CD4-positive, CD25-positive, alpha-beta regulatory T cell (primary cell): ENCODE measurements at regions not wholly inside any gene's neighbourhood (a gene's known extent, or its start where the extent isn't known, plus 50 kb on each side); places are given as distances from the start of the nearest gene placed in this dataset.

Source experiments
- ATAC-seq, 2 donors: fragments of 150-1000 bp; cut with Tn5 transposase; one replicate each; pipeline ENCODE4 v1.10.0; 2021; ENCODE audit warnings: low read depth in 2 of 2, moderate number of reproducible peaks in 2 of 2, moderate library complexity in 1 of 2
- DNase-seq, 3 donors: peaks; one replicate each; pipeline versions ENCODE4 v3.0.0 to v3.0.0-alpha.2; 2012 to 2022; ENCODE audit warnings: mixed read lengths in 1 of 3
- H3K27ac ChIP-seq: one replicate; pipeline ENCODE4 v1.7.0; 2013; ENCODE audit warnings: mild to moderate bottlenecking, low read length; ENCODE audit not compliant: insufficient read depth, poor library complexity, severe bottlenecking
- H3K27me3 ChIP-seq: one replicate; pipeline ENCODE4 v1.7.0; 2013; ENCODE audit warnings: low read length; ENCODE audit not compliant: control insufficient read depth, insufficient read depth
- H3K36me3 ChIP-seq: one replicate; pipeline ENCODE4 v1.7.0; 2013; ENCODE audit warnings: mild to moderate bottlenecking, low read length, moderate library complexity; ENCODE audit not compliant: control insufficient read depth, insufficient read depth
- H3K4me1 ChIP-seq: 2 replicates; pipeline ENCODE4 v1.7.0; 2013; ENCODE audit warnings: mild to moderate bottlenecking, low read length; ENCODE audit not compliant: insufficient read depth, control insufficient read depth, poor library complexity, severe bottlenecking
- H3K4me3 ChIP-seq: one replicate; pipeline ENCODE4 v1.7.0; 2013; ENCODE audit warnings: low read depth, mild to moderate bottlenecking, low read length, moderate library complexity
- H3K9me3 ChIP-seq, 2 experiments: 1 replicate in 1 of 2; 2 replicates in 1 of 2; pipeline ENCODE4 v1.7.0; 2013; ENCODE audit warnings: low read length in 2 of 2, mild to moderate bottlenecking in 1 of 2, moderate library complexity in 1 of 2; ENCODE audit not compliant: control insufficient read depth in 2 of 2
- H3K27ac Mint-ChIP-seq, 3 donors: one replicate each; pipeline ENCODE4 v1.8.0; 2020 to 2022; ENCODE audit warnings: mild to moderate bottlenecking in 3 of 3, mixed read lengths in 3 of 3, moderate library complexity in 2 of 3
- H3K27me3 Mint-ChIP-seq: one replicate; pipeline ENCODE4 v1.8.0; 2022; ENCODE audit warnings: mild to moderate bottlenecking, mixed read lengths
- H3K36me3 Mint-ChIP-seq: one replicate; pipeline ENCODE4 v1.8.0; 2020; ENCODE audit warnings: mixed read lengths
- H3K4me1 Mint-ChIP-seq, 4 donors: one replicate each; pipeline ENCODE4 v1.8.0; 2020 to 2022; ENCODE audit warnings: mixed read lengths in 4 of 4, mild to moderate bottlenecking in 1 of 4
- H3K4me3 Mint-ChIP-seq, 4 donors: one replicate each; pipeline ENCODE4 v1.8.0; 2020 to 2022; ENCODE audit warnings: mild to moderate bottlenecking in 4 of 4, mixed read lengths in 4 of 4, moderate library complexity in 3 of 4
- H3K9me3 Mint-ChIP-seq, 7 donors: one replicate each; pipeline ENCODE4 v1.8.0; 2020 to 2022; ENCODE audit warnings: mixed read lengths in 7 of 7, mild to moderate bottlenecking in 3 of 7, moderate library complexity in 2 of 7

DNA sequence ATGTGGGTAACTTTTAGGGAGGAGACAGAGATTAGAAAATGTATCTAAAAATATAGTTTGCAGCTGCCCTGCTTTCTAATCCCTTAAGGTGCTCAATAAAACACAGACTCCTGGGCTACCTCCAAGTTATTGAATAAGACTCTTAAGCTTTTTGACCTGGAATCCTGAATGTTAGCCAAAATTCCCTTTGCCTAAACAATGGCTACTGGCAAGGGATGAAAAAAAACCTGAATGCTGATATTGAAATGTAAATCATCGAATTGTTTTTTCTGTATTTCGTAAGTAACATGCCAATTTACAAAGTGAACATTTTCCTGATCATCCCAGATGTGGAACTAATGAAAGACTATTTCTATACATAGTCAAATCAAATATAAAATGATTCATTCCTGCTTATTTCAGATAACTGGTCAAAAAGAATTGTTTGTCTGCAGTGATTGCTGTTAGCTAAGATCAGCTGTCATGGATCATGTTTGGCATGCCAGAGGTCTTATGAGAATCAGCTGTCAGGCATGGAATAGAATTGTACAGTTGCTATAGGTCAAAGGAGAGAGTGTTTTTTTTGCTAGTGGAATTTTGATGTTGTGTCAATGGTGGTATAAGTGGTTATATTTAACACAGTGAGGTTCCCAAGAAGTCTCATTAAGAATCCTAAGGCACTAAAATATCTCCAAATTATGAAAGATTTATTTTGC is 363.6 kb upstream of the CWC22 start:
- Histone ChIP-seq H3K27me3 (no peaks in the 10 kb centered on the region), H3K36me3 (no peaks in the 10 kb centered on the region), H3K4me3 (no peak overlapping the region), H3K9me3 (no peaks in the 10 kb centered on the region), H3K27ac (no peak overlapping the region), H3K4me1 (no peaks in the 10 kb centered on the region)
- Mint-ChIP-seq H3K9me3 (peaks cover 0 to 2% (median 0%) of the 10 kb centered on the region in 7 donors), H3K27me3 (no peaks in the 10 kb centered on the region), H3K27ac (no peak overlapping the region), H3K4me1 (no peaks in the 10 kb centered on the region), H3K36me3 (no peaks in the 10 kb centered on the region), H3K4me3 (no peak overlapping the region)
- ATAC-seq (no peak), DNase-seq (no peak)

GRCh38 chr2:180368881-180369280 is 361.8 kb upstream of the CWC22 start:
- H3K36me3 Mint-ChIP-seq, result no peaks in the 10 kb centered on the region
- no peak for ATAC-seq
- H3K27ac Mint-ChIP-seq, result no peak overlapping the region
- H3K27ac ChIP-seq, result no peak overlapping the region
- H3K9me3 ChIP-seq, result no peaks in the 10 kb centered on the region
- no peaks in the 10 kb centered on the region for H3K4me1 ChIP-seq
- H3K4me1 Mint-ChIP-seq, result no peaks in the 10 kb centered on the region
- no peaks in the 10 kb centered on the region for H3K27me3 ChIP-seq
- H3K4me3 Mint-ChIP-seq, result no peak overlapping the region
- no peak for DNase-seq
- no peaks in the 10 kb centered on the region for H3K27me3 Mint-ChIP-seq
- H3K4me3 ChIP-seq, result no peak overlapping the region
- H3K36me3 ChIP-seq, result no peaks in the 10 kb centered on the region
- peaks cover 0 to 2% (median 0%) of the 10 kb centered on the region in 7 donors for H3K9me3 Mint-ChIP-seq

- Mint-ChIP-seq H3K4me3 (no peak overlapping the region), H3K9me3 (peaks cover 0 to 1% (median 0%) of the 10 kb centered on the region in 7 donors)
- no peak overlapping the region for H3K27ac ChIP-seq
Observed at GRCh38 chr2:180367815-180368214, 360.7 kb upstream of the CWC22 start.

GRCh38 chr2:180366481-180366880 is 359.4 kb upstream of the CWC22 start:
- Mint-ChIP-seq H3K4me3 (no peak overlapping the region), H3K36me3 (no peaks in the 10 kb centered on the region), H3K27me3 (no peaks in the 10 kb centered on the region), H3K4me1 (no peaks in the 10 kb centered on the region), H3K27ac (no peak overlapping the region), H3K9me3 (peaks cover 0 to 1% (median 0%) of the 10 kb centered on the region in 7 donors)
- ATAC-seq (no peak), DNase-seq (no peak)
- H3K27ac ChIP-seq, result no peak overlapping the region
- H3K36me3 ChIP-seq, result no peaks in the 10 kb centered on the region
- H3K4me3 ChIP-seq, result no peak overlapping the region
- H3K9me3 ChIP-seq, result no peaks in the 10 kb centered on the region
- no peaks in the 10 kb centered on the region for H3K27me3 ChIP-seq
- no peaks in the 10 kb centered on the region for H3K4me1 ChIP-seq

More at GRCh38 chr2:180367815-180368214, 360.7 kb upstream of the CWC22 start:
- Mint-ChIP-seq H3K4me1 (no peaks in the 10 kb centered on the region), H3K36me3 (no peaks in the 10 kb centered on the region), H3K27me3 (no peaks in the 10 kb centered on the region), H3K27ac (no peak overlapping the region)
- Histone ChIP-seq H3K36me3 (no peaks in the 10 kb centered on the region), H3K9me3 (no peaks in the 10 kb centered on the region), H3K27me3 (no peaks in the 10 kb centered on the region), H3K4me1 (no peaks in the 10 kb centered on the region), H3K4me3 (no peak overlapping the region)
- ATAC-seq (no peak), DNase-seq (no peak)

DNA sequence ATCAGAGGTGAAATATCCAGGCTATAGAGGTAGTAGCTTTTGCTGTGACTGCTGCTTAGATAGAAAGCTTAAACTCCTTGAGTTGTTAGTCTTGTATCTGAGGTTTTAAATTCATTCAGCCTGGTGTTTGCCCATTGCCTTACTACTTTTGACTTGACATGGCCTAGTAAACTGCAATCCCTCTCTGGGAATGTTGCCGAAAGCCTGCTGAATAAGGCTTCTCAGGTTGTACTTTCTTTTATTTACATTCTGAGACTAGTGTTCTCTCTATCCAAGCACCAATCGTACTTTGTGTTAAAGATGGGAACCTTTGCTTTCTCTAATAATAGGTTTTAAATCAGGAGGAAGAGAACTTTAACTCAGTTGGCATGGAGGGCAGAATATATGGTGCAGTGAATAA is 357.6 kb upstream of the CWC22 start:
- no peak overlapping the region for H3K4me3 Mint-ChIP-seq
- Histone ChIP-seq H3K27ac (no peak overlapping the region), H3K4me3 (no peak overlapping the region), H3K36me3 (no peaks in the 10 kb centered on the region), H3K27me3 (no peaks in the 10 kb centered on the region), H3K4me1 (no peaks in the 10 kb centered on the region), H3K9me3 (no peaks in the 10 kb centered on the region)
- no peak for ATAC-seq
- no peaks in the 10 kb centered on the region for H3K4me1 Mint-ChIP-seq
- H3K36me3 Mint-ChIP-seq, result no peaks in the 10 kb centered on the region
- no peak for DNase-seq
- H3K9me3 Mint-ChIP-seq, result peaks cover 0 to 1% (median 0%) of the 10 kb centered on the region in 7 donors
- no peak overlapping the region for H3K27ac Mint-ChIP-seq
- H3K27me3 Mint-ChIP-seq, result no peaks in the 10 kb centered on the region

DNA sequence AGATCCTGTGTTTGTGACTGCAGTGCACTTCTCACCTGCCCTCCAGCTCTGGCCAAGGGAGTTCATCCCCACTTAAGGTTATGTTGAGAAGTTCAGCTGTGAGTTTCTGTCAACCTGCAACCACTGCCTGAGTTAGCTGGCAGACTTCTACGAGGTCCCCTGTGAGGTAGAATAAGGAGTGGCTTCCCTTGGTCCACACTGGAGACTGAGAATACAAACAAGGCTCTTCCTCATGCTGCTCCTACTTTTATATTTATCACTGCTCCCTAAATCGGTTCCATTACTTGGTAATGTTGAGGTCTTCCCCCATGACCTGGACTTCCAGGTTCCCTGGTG is 353.2 kb upstream of the CWC22 start:
- no peak for ATAC-seq
- H3K27ac ChIP-seq, result no peak overlapping the region
- H3K27ac Mint-ChIP-seq, result no peak overlapping the region

GRCh38 chr2:180359522-180360282 is 352.6 kb upstream of the CWC22 start:
- no peak overlapping the region for H3K4me3 Mint-ChIP-seq
- no peaks in the 10 kb centered on the region for H3K4me1 Mint-ChIP-seq
- DNase-seq (no peak), ATAC-seq (peak in 1 of 2 donors; percentile 34)
- no peak overlapping the region for H3K4me3 ChIP-seq
- no peaks in the 10 kb centered on the region for H3K36me3 Mint-ChIP-seq
- no peaks in the 10 kb centered on the region for H3K27me3 ChIP-seq
- no peaks in the 10 kb centered on the region for H3K27me3 Mint-ChIP-seq
- H3K27ac ChIP-seq, result no peak overlapping the region
- no peaks in the 10 kb centered on the region for H3K4me1 ChIP-seq
- H3K9me3 ChIP-seq, result no peaks in the 10 kb centered on the region
- no peak overlapping the region for H3K27ac Mint-ChIP-seq
- H3K36me3 ChIP-seq, result no peaks in the 10 kb centered on the region
- H3K9me3 Mint-ChIP-seq, result peaks cover 0 to 7% (median 0%) of the 10 kb centered on the region in 7 donors

More for the DNA sequence above, 353.2 kb upstream of the CWC22 start:
- H3K36me3 ChIP-seq, result no peaks in the 10 kb centered on the region
- Mint-ChIP-seq H3K36me3 (no peaks in the 10 kb centered on the region), H3K9me3 (peaks cover 0 to 7% (median 0%) of the 10 kb centered on the region in 7 donors), H3K4me1 (no peaks in the 10 kb centered on the region), H3K27me3 (no peaks in the 10 kb centered on the region), H3K4me3 (no peak overlapping the region)
- H3K4me1 ChIP-seq, result no peaks in the 10 kb centered on the region
- no peak for DNase-seq
- H3K4me3 ChIP-seq, result no peak overlapping the region
- no peaks in the 10 kb centered on the region for H3K9me3 ChIP-seq
- no peaks in the 10 kb centered on the region for H3K27me3 ChIP-seq

DNA sequence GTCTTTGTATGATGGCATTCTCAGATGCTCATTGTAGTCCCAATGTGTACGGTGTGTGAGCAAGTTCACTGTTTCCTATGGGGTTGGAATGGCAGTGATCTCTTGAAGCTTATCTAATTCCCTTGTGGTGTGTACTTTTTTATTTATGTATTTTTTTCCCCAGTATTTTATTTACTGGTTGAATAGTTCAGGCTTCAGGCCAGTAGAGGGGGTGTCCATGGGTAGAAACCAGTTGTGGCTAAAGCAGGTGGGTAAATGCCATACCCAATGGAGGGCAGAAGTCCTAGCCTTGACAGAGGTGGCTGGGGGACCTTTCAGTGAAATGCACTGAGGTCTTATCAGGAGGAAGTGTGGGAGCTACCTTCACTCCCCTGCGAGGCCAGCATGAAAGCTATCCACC is 351.4 kb upstream of the CWC22 start:
- Mint-ChIP-seq H3K9me3 (peaks cover 0 to 7% (median 0%) of the 10 kb centered on the region in 7 donors), H3K27ac (no peak overlapping the region), H3K36me3 (no peaks in the 10 kb centered on the region), H3K4me1 (no peaks in the 10 kb centered on the region), H3K27me3 (no peaks in the 10 kb centered on the region), H3K4me3 (no peak overlapping the region)
- no peaks in the 10 kb centered on the region for H3K9me3 ChIP-seq
- no peak overlapping the region for H3K27ac ChIP-seq
- no peaks in the 10 kb centered on the region for H3K27me3 ChIP-seq
- ATAC-seq (no peak), DNase-seq (no peak)
- no peak overlapping the region for H3K4me3 ChIP-seq
- H3K36me3 ChIP-seq, result no peaks in the 10 kb centered on the region
- H3K4me1 ChIP-seq, result no peaks in the 10 kb centered on the region
